GM21528 (cell line): ENCODE measurements at regions not wholly inside any gene's neighbourhood (a gene's known extent, or its start where the extent isn't known, plus 50 kb on each side); places are given as distances from the start of the nearest gene placed in this dataset.
"Not testable (repeated sequence)": the region's sequence is repeated elsewhere in the genome, so short reads cannot be mapped to it uniquely, and the experiment has no call there.

Source experiments
- ATAC-seq: cut with Tn5 transposase; IDR thresholded peaks from one replicate; pipeline ENCODE4 v1.9.1; 2021; ENCODE audit warnings: mild to moderate bottlenecking, moderate library complexity; ENCODE audit not compliant: unreplicated experiment, low FRiP score

DNA sequence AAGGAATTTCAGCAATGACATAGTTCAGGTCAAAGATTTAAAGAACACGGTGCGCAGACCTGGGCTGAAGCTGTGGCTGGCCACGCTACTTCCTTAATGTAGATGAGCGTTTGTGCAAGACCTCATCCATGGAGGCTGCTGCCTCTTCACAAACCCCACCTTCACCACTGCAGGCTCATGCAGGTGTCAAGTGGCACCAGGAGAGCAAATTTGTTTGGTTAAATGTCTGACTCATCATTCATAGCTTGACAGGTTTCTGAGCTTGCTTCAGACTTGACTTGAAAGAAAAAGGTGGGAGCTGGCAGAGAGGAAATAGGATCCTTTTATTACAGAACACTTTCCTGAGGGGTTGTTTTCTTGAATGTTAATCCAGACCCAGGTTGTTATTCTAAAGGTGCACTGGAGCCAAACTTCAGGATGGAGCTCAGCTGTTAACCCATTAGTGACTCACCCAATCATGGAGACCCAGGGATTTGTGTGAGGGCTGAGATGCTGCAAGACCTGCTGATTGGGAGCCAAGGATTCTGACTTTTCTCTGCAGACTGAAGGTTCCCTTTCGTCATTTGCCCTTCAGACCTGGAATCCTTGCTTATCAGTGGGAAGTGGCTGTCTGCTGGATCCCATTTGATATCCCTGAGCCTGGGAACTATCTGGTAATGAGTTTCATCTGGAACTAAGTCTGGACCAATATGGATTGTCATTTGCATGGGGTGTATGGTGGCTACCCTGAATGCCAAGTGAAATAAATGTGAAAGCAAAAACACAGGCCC, 315.3 kb downstream of the PTTG2 start:
- ATAC-seq, result no peak

DNA sequence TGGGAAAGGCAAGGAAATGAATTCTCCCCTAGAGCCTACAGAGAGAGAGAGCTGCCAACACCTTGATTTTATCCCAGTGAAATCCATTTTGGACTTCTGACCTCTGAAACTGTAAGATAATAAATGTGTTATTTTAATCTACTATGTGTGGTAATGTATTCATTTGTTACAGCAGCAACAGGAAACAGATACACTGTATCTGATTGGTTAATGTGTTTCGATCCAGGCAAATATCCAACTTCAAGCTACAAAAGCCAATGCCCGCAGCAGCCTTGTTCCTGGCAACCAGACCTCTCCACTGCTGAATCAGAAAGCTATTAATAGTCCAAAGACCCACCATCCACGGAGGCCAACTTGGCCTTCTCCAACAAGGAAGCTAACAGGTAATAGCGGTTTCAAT, 318.1 kb downstream of the PTTG2 start:
- ATAC-seq, result no peak

DNA sequence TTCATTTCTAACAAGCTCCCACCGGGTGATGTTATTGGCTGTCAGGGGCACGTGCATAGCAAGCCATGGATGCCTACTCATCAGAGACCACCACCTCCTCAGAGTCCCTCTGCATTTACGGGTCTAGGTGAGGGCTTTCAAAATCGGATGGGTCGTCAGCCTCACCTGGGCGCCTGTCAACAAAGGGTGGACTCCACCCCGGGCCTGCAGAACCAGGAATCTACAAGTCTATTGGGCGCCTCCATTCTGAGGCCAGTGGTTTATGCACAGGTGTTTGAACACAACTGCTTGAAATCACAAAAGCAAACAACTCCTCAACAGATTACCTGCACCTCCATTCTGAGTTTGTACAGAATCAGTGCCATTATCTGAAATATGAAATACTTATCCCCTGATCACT, 318.9 kb downstream of the PTTG2 start:
- ATAC-seq, result no peak

DNA sequence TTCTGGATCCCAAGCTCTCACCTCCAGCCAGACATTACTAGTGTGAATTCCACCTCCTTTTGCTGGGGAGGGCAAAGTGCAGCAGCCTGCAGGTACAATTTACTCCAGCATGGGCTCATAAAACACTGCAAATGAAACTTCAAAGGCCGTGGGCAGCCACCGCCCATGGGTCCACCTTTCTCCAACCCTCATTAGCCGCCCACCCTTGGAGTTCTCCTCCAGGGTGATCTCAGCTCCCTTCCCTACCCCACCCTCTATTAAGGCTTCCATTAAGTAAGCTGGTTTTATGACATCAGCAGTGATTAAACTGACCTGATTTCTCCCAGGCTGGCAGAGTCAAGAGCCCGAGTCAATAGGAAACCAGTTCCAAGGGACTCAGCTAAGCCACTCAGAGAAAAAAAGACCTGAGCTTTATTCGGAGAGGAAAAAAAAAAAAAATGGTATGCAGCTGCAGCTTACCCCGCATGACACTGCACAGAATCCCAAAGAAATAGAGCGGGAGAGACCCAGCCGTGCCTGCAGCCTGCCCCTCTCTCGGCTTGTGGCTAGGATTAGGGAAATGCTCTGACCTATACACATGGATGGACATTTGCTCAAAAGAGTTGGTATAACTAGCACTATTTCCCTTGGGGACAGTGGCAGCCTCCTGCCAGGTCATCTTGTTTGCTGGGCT, 319.6 kb downstream of the PTTG2 start:
- no peak for ATAC-seq

DNA sequence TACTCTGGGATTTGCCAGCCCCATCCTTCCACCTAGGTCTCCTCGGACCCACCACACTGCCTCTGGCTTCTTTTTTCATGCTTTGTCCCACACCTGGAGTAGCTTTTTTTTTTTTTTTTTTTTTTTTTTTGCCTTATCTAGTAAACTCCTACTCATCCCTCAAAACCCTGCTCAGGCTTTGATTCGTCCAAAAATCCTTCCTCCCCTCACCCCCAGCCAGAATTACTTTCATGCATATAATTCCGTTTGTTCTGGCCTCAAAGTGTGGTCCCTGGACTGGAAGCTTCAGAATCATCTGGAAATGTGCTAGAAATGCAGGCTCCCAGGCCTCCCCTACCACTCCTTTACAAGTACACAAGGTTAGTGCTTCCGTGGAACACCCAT, 320.1 kb downstream of the PTTG2 start:
- ATAC-seq, result no peak

DNA sequence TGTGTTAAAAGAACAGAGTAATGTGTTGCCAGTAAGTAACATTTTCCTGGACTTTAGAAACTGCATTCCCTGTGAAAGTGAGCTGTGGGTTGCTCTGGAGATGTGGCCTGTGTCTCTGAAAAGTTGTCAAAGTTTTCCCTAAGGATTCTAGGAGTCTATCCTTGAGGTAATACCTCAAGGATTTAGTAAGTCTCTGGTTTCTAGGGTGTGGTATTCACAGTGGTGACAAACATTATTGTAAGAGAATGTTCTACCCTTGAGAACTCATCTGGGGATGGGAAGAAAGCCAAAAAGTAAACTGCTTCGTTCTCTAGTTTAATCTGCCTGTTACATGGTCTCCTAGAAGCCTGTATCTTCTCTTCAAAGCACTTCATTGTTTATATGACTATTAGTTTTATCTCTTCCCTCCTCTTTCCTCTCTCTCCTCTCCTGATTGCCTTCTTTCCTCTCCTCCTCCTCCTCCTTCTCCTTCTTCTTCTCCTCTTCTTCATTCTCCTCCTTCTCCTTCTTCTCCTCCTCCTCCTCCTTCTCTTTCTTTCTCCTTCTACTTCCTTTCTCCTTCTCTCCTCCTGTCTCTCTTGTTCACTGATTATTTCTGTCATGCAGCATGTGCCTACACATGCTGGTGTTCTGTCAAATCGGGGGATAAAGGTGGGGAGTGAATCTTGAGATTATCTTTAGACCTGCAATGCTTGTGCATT, 321.3 kb downstream of the PTTG2 start:
- ATAC-seq, result no peak

DNA sequence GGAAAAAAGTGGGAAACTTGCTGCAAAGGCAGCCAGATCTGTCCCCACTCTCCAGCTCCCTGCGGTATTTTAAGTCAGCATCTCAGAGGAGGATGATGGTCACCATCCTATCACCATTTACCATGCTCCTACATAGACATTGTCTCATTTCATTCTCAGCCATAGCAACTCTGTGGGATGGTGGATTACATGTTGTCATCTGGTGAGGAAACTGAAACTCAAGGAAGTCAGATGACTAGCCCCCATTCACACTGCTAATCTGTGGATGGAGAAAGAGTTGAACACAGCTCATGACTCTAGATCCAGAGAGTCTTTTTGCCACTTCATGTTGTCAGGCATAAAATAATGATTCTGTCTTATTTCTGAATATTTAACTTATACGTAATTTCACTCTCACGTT, 323.5 kb downstream of the PTTG2 start:
- ATAC-seq, result no peak

DNA sequence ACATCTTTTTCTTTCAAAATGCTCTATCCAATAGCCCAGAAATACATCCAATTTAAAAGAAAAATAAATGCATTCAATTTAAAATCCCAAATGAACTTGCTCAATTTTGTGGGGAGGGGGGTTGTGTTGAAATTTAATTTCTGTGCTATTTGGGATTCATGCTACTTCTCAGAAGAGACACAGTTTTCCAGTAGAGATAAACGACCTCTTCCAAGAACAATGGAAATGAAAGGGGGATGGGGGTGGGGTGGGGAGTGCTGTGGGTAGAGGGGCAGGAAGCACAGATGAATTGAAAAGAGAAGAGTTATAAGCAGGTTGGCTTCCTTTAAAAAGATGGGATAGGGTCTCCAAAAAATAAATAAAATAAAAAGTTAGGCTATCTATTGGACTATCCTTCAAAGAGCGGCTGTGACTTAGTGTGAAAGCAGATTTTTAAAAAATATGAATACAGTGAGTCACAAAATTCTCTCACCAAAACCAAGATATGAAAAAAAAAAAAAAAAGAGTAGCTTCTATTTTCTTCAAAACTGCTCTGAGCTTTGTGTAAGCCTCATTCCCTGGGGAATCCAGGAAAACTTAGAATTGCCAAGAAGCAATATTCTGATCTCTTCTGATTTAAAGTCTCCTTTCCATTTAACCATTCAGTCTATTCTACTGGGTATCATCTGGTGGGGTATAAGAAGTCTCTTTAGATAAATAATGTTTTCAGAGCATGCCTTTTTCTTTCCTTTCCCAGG, 324.3 kb downstream of the PTTG2 start:
- ATAC-seq, result no peak

DNA sequence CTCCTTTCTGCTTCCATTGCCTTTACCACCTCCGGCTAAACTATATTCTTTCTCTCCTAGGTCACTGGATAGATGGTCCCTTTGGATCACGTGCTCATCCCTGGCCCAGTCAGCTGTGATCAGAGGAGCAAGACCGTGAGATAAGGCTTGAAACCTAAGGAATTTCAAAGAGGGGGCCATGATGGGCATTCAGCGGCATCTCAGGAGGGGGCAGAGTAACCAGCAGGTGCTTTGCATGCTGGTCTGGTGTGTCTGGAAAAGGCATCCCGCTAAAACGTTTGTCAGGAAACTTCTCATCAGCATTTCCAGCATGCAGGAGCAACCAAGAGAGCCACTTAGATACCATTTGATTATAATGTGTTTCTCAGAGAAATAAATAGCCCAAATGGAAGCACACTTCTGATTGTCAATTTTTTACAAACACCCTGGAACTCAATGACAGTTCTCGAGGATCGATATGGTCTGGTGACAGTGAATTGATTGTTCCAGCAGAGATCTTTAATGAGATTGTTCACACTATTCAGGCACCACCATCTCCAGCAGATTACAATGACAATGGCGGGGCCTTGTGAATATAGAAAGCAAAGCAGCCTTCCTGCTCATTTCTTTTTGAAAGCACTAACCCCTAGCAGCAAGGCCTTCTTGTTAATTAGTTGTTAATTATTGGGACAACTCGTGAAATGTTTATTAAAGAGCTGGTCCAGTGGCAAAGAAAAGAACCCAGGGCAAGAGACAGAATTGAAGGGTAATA, 327.1 kb downstream of the PTTG2 start:
- ATAC-seq, result no peak

DNA sequence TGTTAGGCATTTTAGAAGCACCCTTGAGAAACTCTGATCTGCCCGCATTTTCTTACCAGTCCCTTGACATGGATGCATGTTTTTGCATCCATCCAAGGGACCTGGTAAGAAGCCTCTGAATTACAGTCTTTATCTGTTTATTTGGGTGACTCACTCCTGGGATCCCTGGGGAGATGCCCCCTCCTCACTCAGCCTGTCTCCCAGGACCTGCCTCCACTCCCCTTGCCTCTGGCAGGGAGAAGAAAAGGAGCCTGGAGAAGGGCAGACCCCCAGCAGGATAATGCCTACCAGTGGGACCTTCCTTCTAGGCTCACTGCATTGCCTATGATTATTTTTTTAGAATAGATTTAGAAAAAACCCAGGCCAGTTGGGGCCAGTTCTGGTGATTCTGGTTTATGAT, 329.4 kb downstream of the PTTG2 start:
- ATAC-seq, result no peak

DNA sequence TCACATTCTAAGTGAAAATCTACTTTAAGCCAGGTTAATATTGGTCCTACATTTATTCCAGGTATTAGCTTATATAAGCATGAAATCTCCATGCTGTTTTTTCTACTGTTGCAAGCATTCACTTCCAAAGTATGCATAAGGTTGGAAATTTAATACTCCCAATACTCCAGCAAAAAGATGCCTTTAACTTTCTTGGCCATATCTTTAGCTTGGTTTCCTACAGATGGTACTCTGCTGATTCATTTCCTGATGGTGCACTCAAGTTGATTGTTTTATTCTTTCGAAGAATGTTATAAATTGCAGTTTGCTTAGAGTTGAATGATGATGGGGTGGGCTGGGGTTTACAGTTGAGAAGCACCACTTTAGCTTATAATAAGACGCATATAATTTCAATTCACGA, 330.2 kb downstream of the PTTG2 start:
- ATAC-seq, result no peak

DNA sequence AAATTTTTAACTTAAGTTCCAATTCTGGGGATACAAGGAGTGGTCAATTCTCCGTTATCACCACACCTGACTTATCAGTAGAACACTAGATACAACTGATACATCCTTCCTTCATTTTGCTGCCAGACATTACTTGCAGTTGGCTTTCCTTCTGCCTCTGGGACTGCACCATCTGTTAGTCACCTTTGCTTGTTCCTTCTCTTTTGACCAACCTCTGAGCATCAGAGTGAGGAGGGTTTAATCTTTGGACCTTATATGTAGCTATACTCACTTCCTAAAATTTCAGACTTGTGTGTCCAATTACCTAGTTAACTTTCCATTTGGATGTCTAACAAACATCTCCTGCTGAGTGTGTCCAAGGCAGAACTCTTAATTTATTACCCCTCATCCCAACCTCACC, 330.7 kb downstream of the PTTG2 start:
- ATAC-seq, result no peak

DNA sequence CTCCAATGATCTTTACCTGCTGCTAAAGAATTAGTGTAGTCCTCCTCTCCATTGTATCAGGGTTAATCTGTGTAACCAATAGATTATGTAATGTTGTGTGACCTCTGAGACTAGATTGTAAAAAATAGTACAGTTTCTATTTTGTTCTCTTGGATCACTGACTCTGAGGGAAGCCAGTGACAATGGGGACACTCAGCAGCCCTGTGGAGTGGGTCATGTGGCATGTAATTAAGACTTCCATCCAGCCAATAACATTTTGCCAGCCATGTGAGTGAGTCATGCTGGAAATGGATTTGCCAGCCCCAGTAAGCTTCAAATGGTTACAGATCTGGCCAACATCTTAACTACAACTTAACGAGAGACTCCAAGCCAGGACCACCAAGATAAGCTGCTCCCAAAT, 332.3 kb downstream of the PTTG2 start:
- ATAC-seq, result no peak

DNA sequence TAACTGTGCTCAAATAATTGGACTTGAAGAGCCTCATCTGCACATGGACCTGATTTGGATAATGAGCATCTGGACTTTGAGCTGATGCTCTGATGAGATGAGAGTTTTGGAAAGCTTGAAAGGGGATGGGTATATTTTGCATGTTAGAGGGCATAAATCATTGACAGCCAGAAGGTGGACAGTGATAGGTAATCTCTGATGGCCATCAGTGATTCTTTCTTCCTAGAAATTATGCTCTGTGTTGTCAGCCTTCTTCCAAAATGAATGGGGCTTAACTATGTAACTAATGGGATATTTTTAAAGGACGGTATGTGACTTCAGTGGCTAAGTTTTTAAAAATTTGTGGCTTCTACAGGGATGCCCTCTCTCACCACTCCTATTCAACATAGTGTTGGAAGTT, 334.0 kb downstream of the PTTG2 start:
- ATAC-seq, result no peak

DNA sequence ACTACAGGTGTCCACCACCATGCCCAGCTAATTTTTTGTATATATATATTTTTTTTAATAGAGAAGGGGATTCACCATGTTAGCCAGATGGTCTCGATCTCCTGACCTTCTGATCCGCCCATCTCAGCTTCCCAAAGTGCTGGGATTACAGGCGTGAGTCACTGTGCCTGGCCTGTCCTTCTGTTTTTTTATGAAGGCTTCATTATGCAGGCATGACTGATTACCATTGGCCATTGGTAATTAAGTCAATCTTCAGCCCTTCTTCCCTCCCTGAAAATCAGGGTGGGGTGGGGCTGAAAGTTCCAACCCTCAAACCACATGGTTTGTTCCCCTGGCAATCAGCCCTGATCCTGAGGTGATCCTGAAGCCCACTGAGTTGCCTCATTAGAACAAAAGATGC, 336.9 kb downstream of the PTTG2 start:
- no peak for ATAC-seq

DNA sequence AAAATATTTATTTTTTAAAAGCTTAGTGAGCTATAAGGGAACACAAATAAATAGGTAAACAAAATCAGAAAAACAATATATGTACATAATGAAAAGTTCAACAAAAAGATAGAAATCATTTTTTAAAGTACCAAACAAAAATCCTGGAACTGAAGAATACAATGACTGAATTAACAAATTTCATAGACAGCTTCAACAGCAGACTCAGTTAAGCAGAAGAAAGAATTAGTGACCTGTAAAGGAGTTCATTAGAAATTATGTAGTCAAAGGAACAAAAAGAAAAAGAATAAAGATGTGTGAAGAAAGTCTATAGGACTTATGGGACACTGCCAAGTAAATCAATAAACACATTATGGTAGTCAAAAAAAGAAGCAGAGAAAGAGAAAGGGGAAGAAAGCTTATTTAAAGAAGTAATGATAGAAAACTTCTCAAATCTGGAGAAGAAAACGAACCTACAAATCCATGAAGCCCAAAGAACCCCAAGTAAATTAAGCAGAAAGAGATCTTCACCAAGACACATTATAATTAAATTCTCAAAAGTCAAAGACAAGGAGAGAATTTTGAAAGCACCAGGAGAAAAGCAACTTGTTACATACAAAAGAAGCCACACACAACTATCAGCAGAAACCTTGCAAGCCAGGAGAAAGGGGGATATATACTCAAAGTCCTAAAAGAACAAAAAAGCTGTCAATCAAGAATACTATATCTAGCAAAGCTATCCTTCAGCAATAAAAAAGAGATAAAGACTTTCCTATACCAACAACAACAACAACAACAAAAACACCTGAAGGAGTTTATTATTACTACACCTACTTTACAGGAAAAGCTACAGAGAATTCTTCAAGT, 338.9 kb downstream of the PTTG2 start:
- ATAC-seq, result no peak

DNA sequence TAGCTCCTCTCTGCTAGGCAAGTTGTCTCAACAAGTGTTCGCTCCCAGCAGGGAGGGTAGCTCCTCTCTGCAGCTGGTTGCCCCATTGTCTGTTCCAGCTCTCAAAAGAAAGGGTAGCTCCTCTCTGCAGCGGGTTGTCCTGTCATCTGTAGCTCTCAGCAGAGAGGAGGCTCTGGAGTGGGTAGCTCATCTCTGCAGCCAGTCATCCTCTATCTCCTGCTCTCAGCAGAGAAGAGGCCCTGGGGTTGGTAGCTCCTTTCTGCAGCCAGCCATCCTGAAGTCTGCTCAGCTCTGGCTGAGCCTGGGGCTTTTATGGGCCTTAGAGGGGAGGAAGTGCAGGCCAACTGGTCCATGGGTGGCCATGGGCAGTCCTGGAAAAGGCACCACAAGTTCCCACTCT, 342.7 kb downstream of the PTTG2 start:
- no peak for ATAC-seq

DNA sequence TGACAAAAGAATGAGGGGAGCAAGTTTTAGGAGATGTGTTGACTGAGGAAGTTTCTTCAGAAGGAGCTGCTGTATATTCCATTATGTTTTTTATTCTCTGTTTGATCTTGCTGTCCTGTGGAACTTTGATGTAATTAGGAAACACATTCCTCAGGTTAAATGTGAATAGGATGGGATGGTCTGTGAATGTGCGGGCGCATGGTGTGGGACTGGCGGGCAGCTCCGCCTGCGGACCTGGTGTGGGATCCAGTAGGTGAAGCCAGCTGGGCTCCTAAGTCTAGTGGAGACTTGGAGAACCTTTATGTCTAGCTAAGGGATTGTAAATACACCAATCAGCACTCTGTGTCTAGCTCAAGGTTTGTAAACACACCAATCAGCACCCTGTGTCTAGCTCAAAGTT, 344.3 kb downstream of the PTTG2 start:
- not testable (repeated sequence) for ATAC-seq

DNA sequence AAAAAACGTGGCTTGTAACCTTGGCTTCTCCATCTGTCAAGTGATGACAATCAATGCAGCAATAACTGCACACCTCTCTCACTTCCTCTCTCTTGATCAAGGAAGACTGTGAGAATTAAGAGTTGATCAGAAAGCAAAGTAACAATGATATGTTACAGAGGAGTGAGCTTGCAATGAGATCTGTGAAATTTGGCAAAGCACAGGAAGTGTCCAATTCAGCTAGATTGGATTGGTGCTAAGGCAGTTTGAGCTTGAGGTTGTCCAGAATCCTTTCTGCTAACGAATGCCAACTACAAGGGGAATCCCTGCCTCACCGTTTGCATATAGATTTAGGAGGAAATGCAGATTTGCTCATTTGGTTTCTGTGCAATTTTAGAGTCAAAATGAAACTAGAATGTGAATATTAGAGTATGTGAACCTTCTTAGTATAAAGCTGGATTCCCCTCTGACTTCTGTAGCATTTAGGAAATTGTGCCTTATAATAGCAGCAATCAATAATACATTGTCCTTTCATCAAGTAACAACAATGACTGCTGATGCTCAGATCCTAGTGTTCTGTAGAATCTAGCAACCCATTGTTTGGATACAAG, 346.4 kb downstream of the PTTG2 start:
- ATAC-seq, result peak; percentile 59
